ENCODE measurements at regions not wholly inside any gene's neighbourhood (a gene's known extent, or its start where the extent isn't known, plus 50 kb on each side); places are given as distances from the start of the nearest gene placed in this dataset.

DNA sequence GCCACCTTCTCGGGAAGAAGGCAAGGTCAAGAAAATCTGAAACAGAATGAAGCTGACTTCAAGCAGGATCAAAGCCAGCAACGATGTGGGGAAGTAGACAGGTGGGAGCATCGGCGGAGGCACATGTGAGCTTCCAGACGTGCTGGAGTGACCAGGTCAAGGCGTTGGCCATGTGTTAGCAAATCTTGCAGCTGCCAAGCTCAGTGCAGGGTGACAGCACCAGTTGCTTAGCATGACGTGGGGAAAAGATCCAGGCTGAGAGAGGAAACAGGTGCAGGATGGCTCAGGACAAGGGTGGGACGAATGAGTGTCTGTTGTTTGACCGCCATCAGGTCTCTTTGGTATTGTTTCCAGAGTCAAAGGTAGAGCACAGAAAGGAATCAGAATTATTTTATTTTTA, 92.3 kb downstream of the TNFSF13B start:
- TF ChIP-seq, protein P1, sequence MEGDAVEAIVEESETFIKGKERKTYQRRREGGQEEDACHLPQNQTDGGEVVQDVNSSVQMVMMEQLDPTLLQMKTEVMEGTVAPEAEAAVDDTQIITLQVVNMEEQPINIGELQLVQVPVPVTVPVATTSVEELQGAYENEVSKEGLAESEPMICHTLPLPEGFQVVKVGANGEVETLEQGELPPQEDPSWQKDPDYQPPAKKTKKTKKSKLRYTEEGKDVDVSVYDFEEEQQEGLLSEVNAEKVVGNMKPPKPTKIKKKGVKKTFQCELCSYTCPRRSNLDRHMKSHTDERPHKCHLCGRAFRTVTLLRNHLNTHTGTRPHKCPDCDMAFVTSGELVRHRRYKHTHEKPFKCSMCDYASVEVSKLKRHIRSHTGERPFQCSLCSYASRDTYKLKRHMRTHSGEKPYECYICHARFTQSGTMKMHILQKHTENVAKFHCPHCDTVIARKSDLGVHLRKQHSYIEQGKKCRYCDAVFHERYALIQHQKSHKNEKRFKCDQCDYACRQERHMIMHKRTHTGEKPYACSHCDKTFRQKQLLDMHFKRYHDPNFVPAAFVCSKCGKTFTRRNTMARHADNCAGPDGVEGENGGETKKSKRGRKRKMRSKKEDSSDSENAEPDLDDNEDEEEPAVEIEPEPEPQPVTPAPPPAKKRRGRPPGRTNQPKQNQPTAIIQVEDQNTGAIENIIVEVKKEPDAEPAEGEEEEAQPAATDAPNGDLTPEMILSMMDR (IDR thresholded peaks at IDR 0.05; ENCODE audit: poor library complexity), result no peak
- no peak for TF ChIP-seq EZH2 (IDR thresholded peaks at IDR 0.05; ENCODE audit: borderline replicate concordance)
- TF ChIP-seq EZH2phosphoT487 (IDR thresholded peaks at IDR 0.05; ENCODE audit: low read depth, severe bottlenecking, unreplicated experiment), result no peak
